Epithelial cell of prostate (primary cell): ENCODE measurements at regions not wholly inside any gene's neighbourhood (a gene's known extent, or its start where the extent isn't known, plus 50 kb on each side); places are given as distances from the start of the nearest gene placed in this dataset.
A peak's percentile ranks its signal among the peaks of the same experiment; 100 is the strongest.

Experiments used
- DNase-seq: peaks from one replicate; pipeline ENCODE4 v3.0.0-alpha.2; 2011; ENCODE audit warnings: low read depth, low spot score
- H3K27ac ChIP-seq: fragments of 450-650 bp; 2 replicates; pipeline ENCODE4 v1.5.1; 2017; ENCODE audit warnings: mild to moderate bottlenecking

DNA sequence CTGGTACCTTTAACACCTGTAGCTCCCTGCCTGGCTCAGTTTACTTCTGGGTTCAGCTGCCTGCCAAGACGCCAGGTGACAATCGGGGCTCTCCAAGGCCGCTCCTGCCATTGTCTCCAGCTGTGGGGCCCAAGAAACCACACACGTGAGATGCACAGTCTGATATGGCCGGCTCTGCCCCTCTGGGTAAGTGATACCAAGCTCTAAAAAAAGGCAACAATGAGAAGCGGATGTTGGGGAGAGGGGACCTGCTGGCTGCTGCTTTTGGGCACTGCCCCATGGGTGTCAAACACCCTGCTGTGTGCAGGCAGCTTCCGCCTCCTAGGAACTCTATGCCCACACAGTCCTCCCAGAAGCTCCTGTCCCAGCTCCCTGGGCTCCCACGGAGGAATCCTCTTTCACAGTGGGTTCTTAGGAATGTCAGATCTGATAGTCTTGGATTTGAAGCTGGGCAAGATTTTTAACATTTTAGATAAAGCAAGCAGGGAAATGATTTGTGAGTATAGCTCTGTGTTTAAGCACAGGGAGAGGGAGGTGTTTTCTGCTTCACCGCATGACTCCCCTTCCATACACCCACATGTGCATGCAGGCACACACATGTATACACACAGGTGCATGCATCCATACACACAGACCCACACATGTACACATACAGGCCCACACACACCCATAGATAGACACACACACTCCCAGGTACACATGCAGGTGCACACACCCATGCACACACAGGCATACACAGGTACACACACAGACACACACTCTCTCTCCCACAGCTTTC lies 1135.8 kb downstream of the BCL11B start:
- no peak overlapping the region for H3K27ac ChIP-seq
- no peak for DNase-seq

DNA sequence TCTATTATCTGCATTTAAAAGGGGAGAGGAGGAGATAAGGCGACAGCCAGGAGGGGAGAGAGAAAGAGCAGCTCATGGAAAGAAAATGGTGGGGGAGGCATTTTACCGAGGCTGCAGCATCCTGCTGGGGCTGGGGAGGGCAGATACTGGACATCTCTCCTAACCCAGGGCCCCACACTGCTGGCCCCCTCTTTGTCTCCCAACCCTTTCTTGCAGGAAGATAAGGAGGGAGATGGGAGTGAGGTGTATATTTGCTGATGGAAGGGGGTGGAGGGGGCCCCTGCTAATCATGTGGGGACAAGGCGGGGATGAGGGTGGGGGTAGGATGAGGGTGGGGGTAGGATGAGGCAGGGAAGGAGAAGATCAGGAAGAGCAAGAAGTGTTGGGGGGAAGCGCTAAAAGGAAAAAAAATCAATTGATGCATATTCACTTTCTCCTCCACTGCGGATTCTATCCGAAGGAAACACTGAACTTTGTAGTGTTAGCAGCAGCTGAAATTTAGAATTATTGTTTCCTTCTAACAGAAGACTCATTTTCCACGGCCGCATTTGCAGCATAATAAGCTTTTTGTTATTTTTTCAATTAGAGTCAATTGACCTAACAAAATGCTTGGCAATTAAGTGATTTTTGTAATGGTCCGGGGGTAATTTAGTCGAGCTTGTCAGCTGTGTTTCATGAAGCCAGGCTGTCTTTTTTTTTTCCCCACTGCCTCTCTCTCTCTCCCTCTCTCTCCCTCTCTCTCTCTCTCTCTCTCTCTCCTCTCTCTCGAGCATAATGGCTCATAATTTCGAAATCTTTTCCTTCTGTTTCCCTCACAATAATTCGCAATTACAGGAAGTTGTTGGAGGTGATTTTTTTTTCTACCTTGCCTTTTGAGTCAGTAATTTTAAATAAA lies 1134.6 kb downstream of the BCL11B start:
- H3K27ac ChIP-seq: no peak overlapping the region
- no peak for DNase-seq

DNA sequence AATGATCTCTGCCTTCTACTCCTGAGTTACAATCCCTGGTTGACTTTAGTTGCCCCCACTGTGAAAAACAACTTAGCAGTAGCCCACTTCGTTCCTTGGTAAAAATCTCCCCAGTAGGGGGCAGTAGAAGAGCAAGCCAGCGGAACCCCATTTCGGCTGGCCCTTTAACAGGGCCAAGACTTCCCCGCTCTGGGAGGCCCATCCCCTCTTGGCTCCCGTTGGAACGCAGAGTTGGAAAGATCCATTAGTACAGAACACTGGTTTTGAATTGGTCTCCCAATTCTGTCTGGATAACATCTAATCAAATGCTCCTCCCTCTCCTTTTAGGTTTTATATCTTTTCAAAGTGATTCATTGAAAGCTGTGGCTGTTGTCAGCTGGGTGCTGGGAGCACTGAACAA lies 1133.3 kb downstream of the BCL11B start:
- no peak for DNase-seq
- no peak overlapping the region for H3K27ac ChIP-seq

GRCh38 chr14:98140862-98141530 lies 1131.0 kb downstream of the BCL11B start:
- no peak overlapping the region for H3K27ac ChIP-seq
- no peak for DNase-seq

GRCh38 chr14:98143566-98143965 lies 1128.4 kb downstream of the BCL11B start:
- no peak for DNase-seq
- no peak overlapping the region for H3K27ac ChIP-seq

GRCh38 chr14:98144964-98145363 lies 1127.0 kb downstream of the BCL11B start:
- no peak overlapping the region for H3K27ac ChIP-seq
- DNase-seq: no peak

- DNase-seq: no peak
- H3K27ac ChIP-seq: no peak overlapping the region
These were observed 1125.6 kb downstream of the BCL11B start for GRCh38 chr14:98146416-98146815.

DNA sequence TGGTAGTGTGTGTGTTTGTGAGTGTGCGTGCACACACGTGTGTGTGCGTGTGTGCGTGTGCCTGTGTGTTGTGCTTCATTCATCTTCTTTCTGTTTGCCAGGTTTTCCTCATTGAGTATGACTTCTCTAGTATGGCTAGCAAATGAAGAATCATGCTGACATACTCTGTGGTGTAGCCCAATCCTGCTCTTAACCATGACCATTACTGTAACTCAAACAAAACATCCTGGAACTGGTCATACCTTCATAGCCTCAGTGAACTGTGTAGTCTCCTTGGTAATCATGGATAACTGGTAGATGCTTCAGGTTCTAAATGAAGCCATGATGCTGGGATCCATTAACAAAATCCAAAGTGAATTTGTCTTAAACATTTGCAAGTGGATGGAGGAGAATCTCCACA lies 1117.7 kb downstream of the BCL11B start:
- no peak for DNase-seq
- H3K27ac ChIP-seq: no peak overlapping the region

GRCh38 chr14:98156411-98156810 lies 1115.6 kb downstream of the BCL11B start:
- H3K27ac ChIP-seq: no peak overlapping the region
- no peak for DNase-seq

DNA sequence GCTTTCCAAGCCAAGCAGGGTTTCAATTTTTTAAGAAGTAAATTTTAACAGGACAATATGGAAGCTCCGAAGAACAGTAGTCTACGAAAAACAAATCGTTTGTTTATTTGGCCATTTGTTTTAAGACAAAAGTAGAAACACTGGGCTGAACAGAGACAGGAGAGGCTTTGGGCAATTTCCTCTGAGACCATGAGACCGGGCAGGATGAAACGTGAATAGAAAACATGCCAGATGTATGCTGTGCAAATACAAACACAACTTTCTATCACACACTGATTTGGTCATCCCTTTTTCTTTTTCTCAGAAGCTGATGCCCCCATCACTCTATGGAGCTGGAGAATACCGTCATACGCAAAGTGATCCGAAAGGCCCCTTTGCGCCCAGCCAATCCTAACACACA lies 1111.1 kb downstream of the BCL11B start:
- no peak for DNase-seq
- peak overlapping the region; percentile 42 for H3K27ac ChIP-seq

- DNase-seq: peak; percentile 18
- peak overlapping the region; percentile 42 for H3K27ac ChIP-seq
These were observed 1110.6 kb downstream of the BCL11B start for GRCh38 chr14:98161356-98161755.

DNA sequence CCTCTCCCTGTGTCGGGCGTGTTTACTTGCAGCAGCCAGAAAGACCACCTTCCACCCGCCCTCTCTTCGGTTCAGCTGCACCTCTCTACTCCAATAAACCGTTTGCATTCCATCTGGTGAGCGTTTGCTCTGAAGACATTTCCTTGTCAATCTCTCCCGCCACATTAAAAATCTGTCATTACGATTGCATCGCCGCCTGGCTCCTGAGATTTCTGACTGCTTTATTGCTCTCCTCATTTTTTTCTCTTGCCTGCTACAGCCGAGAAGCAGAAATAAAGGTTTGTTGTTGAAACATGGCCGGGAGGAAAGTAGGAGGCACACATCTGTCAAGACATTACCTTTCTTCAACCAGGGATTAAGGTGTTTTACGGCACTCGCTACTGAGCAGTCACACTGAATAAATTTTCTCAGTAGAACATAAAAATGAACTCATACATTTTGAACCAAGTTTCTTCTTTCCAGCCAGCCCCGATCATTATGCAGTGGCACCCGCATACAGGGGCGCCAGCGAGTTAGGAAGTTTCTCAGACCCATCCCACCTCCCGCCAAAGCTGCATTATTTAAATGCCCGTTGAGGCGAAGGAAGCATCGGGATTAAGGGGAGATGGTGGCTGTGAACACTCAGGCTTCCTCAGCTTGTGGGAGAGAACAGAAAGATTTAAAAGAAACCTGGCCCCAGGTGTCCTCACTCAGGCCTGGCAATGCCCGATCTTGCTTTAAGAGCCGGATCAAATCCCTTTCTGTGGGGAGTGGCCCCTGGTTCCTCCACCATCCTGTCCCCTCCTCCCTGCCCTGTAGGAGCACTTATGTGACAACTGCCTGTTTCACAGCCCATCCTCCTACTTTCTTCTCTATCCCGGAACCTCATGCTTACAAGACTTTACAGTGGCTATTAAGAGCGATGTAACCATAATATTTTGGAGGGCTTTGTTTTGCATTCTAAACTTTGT lies 1108.9 kb downstream of the BCL11B start:
- no peak overlapping the region for H3K27ac ChIP-seq
- DNase-seq: no peak

DNA sequence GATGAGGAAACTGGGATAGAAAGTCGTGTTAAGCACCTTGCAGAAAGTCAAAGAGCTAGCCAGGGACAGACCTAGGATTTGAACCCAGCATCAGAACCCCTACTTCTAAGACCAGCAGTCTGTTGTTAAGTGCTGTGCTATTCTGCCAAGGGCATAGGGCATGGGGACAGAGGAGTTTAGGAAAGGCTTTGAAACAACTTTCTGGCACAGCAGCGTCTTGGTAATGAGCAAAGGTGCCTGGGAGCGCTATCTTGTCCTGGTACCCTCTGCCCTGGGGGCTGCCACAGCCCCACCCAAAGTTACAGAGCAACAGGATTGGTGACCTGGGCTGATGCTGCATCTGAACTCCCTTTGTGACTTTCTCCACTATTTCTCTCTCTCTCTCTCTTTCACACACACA lies 1108.1 kb downstream of the BCL11B start:
- DNase-seq: no peak
- no peak overlapping the region for H3K27ac ChIP-seq

DNA sequence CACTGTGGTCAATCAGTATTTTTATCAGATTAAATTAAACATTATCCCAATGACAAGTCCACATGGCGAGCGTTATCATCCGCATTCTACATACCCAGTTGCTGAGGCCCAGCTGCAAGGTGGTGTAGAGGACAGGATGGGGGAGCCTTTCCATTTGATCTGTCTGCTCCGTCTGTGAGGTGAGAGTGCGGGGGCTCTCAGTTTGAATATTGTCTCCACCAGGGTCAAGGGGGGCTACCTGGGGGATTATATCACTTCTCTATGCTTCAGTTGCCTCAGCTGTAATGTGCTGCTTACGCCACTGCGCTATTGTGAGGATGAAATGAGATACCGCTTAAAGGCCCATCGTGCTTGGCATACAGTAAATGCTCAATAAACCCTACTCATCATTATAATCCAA lies 1106.0 kb downstream of the BCL11B start:
- H3K27ac ChIP-seq: no peak overlapping the region
- DNase-seq: no peak

DNA sequence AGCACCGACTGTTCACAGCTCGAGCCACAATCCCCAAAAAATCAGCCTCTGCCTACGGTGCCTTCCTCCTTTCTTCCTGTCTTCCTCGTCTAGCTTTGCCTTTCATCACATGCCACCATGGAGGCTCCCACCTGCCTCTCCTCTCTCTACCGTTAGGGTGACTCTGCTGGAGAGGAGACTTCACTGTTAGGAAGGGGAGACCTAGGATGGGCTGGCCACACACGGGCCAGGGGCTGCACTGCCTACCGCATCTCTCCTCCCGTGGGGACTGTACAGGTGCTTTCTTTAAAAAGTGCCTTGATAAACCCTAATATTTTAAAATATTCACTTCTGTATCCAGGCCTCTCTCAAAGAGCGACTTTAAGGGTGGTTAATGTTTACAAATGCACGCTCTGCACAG lies 1104.7 kb downstream of the BCL11B start:
- DNase-seq: no peak
- H3K27ac ChIP-seq: no peak overlapping the region

GRCh38 chr14:98167705-98168104 lies 1104.3 kb downstream of the BCL11B start:
- DNase-seq: no peak
- H3K27ac ChIP-seq: no peak overlapping the region

GRCh38 chr14:98168211-98168985 lies 1103.6 kb downstream of the BCL11B start:
- no peak overlapping the region for H3K27ac ChIP-seq

GRCh38 chr14:98169170-98169587 lies 1102.8 kb downstream of the BCL11B start:
- DNase-seq: no peak
- no peak overlapping the region for H3K27ac ChIP-seq

More at GRCh38 chr14:98168211-98168985, 1103.6 kb downstream of the BCL11B start:
- DNase-seq: no peak

DNA sequence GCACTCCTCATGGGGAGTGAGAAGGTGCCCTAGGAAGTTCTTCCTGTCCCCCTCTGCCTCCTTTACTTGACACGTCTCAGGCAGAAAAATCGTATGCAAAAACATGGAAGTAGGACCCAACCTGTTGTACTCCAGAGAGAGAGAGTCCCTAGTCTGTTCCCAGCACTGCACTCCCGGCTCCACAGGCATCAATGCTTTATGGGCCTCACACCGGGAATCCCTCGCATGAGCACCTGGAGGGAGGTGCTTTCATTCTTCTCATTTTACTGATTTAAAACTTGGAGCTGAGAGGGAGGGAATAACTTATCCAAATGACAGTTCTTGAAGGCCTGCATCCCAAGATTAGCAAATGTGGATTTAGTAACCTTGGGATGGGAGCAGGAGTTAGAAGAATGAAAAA lies 1101.4 kb downstream of the BCL11B start:
- no peak for DNase-seq

More for the DNA sequence above, 1101.4 kb downstream of the BCL11B start:
- H3K27ac ChIP-seq: no peak overlapping the region
